Lung (tissue), 11 donors: ENCODE measurements at regions not wholly inside any gene's neighbourhood (a gene's known extent, or its start where the extent isn't known, plus 50 kb on each side); places are given as distances from the start of the nearest gene placed in this dataset.

ENCODE experiments used
- ATAC-seq: fragments of 200-7000 bp; cut with Tn5 transposase; one replicate; pipeline ENCODE4 v1.9.1; 2020; ENCODE audit warnings: moderate number of reproducible peaks; ENCODE audit not compliant: insufficient read depth, low FRiP score
- DNase-seq, 3 donors: peaks; one replicate each; pipeline ENCODE4 v3.0.0-alpha.2; 2013 to 2017
- H3K27ac ChIP-seq, 2 donors: one replicate each; pipeline ENCODE4 v1.5.1; 2013; ENCODE audit warnings: mild to moderate bottlenecking in 2 of 2, moderate library complexity in 2 of 2, control low read depth in 1 of 2, inconsistent platforms in 1 of 2, low read depth in 1 of 2, low read length in 1 of 2
- H3K27me3 ChIP-seq, 3 donors: one replicate each; pipeline ENCODE4 v1.5.1; 2013; ENCODE audit warnings: low read length in 2 of 3; ENCODE audit not compliant: control insufficient read depth in 3 of 3, insufficient read depth in 3 of 3
- H3K36me3 ChIP-seq, 4 donors: one replicate each; pipeline ENCODE4 v1.5.1; 2013; ENCODE audit warnings: low read length in 4 of 4, mild to moderate bottlenecking in 1 of 4, moderate library complexity in 1 of 4; ENCODE audit not compliant: control insufficient read depth in 4 of 4, insufficient read depth in 4 of 4
- H3K4me1 ChIP-seq, 5 donors: one replicate each; pipeline ENCODE4 v1.5.1; 2013; ENCODE audit warnings: low read length in 5 of 5, mild to moderate bottlenecking in 2 of 5, moderate library complexity in 1 of 5; ENCODE audit not compliant: control insufficient read depth in 5 of 5, insufficient read depth in 5 of 5
- H3K4me3 ChIP-seq: one replicate; pipeline ENCODE4 v1.5.1; 2013; ENCODE audit warnings: mild to moderate bottlenecking, control low read depth, moderate library complexity
- H3K9ac ChIP-seq, 2 donors: one replicate each; pipeline ENCODE4 v1.5.1; 2013; ENCODE audit warnings: low read length in 2 of 2, control low read depth in 1 of 2; ENCODE audit not compliant: insufficient read depth in 1 of 2
- H3K9me3 ChIP-seq, 4 donors: one replicate each; pipeline ENCODE4 v1.5.1; 2013; ENCODE audit warnings: low read length in 3 of 4, mild to moderate bottlenecking in 1 of 4, moderate library complexity in 1 of 4; ENCODE audit not compliant: control insufficient read depth in 4 of 4, insufficient read depth in 3 of 4
- CTCF ChIP-seq: IDR thresholded peaks from 2 replicates; pipeline ENCODE4 v1.5.1; 2012; ENCODE audit warnings: mild to moderate bottlenecking; ENCODE audit errors: control extremely low read depth, extremely low read depth
- WGBS, 2 donors: extraction: QIAGEN DNeasy Blood & Tissue Kit; methylation state at CpG; one replicate each; pipeline ENCODE4 v1.1.7; 2013; 5-methylcytosine and 5-hydroxymethylcytosine counted together
- donor health status: control.
- donor health status: control.
- donor health status: Bipolar disorder and iron deficiency.
- donor health status: healthy.
- donor health status: DM: yes; HTN: yes; CAD: no.

- Histone ChIP-seq H3K9me3 (peaks cover 0 to 5% (median 2%) of the 10 kb centered on the region in 4 donors), H3K9ac (no peak overlapping the region), H3K27me3 (no peaks in the 10 kb centered on the region), H3K27ac (no peak overlapping the region), H3K4me3 (no peak overlapping the region), H3K36me3 (no peaks in the 10 kb centered on the region), H3K4me1 (peaks cover 0 to 6% (median 0%) of the 10 kb centered on the region in 5 donors)
- no peak for TF ChIP-seq CTCF
- WGBS, 2 donors: 88 to 91% methylated on average over 6 of the region's 6 CpGs
- DNase-seq (peak in 2 of 3 donors; percentile 70 to 72), ATAC-seq (no peak)
Observed at GRCh38 chr2:16999347-17000183, 333.9 kb upstream of the CYRIA start.

- Histone ChIP-seq H3K36me3 (no peaks in the 10 kb centered on the region), H3K9me3 (no peaks in the 10 kb centered on the region), H3K4me1 (peaks cover 0 to 4% (median 0%) of the 10 kb centered on the region in 5 donors), H3K9ac (no peak overlapping the region), H3K27me3 (no peaks in the 10 kb centered on the region), H3K4me3 (no peak overlapping the region), H3K27ac (no peak overlapping the region)
- WGBS, 2 donors: 26 to 60% methylated on average over 1 of the region's 1 CpG
- DNase-seq (peak; percentile 58 to 93 (median 92)), ATAC-seq (no peak)
- TF ChIP-seq CTCF: no peak
Observed at GRCh38 chr2:16978301-16978700, 312.7 kb upstream of the CYRIA start.

- Histone ChIP-seq H3K4me3 (no peak overlapping the region), H3K27ac (no peak overlapping the region), H3K9me3 (no peaks in the 10 kb centered on the region), H3K27me3 (no peaks in the 10 kb centered on the region), H3K9ac (no peak overlapping the region), H3K4me1 (peaks cover 0 to 4% (median 0%) of the 10 kb centered on the region in 5 donors), H3K36me3 (no peaks in the 10 kb centered on the region)
- no peak for ATAC-seq
- TF ChIP-seq CTCF: no peak
- no peak for DNase-seq
Observed at GRCh38 chr2:16974688-16975087, 309.1 kb upstream of the CYRIA start.
